GM12864 (cell line): ENCODE measurements at regions not wholly inside any gene's neighbourhood (a gene's known extent, or its start where the extent isn't known, plus 50 kb on each side); places are given as distances from the start of the nearest gene placed in this dataset.

ENCODE experiments used
- DNase-seq: peaks from one replicate; pipeline ENCODE4 v3.0.0-alpha.2; 2011; ENCODE audit warnings: low read depth
- H3K4me3 ChIP-seq: 2 replicates; pipeline ENCODE4 v1.5.1; 2011; ENCODE audit warnings: mild to moderate bottlenecking, low read depth, low read length, control low read depth
- TF ChIP-seq, protein P1 (sequence below): IDR thresholded peaks from 2 replicates; pipeline ENCODE4 v1.5.1; 2011; ENCODE audit warnings: low read depth, mild to moderate bottlenecking, moderate library complexity, low read length, control low read depth, inconsistent platforms; ENCODE audit errors: missing control alignments

DNA sequence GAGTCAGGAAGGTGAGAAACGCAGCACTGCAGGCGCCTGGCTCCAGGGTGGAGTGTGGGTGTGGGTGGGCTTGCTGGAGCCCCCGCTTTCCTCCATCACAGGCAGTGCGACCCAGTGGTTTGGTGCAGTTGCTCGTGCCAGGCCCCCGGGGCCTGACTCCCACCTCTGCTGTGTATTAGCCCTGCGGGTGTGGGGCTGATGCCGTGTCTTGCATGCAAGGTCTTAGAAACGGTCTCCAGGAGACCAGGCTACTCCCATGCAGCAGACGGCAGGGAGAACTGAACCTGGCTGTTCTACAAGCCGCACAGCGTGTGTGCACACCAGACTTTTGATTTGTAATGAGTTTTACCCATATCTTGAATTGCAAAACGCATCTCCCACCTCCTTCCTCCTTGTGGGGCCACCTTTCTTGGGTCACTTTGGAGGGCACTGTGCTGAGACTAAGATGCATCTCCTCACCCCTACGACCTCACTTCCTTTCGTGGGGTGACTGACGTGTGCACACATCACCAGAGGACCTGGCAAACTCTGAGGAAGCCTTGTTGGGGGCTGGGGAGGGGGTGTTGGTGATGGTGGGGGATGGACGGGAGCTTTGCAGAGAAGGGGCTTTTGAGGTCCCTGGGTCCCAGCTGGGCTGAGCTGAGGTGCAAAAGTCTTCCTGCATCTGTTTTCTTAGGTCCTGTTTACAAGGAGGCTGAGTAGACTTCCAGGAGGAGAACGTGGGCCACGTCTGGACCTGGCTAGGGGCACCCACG, 101.8 kb upstream of the TNRC6C start:
- H3K4me3 ChIP-seq, result no peak overlapping the region
- TF ChIP-seq, protein P1, sequence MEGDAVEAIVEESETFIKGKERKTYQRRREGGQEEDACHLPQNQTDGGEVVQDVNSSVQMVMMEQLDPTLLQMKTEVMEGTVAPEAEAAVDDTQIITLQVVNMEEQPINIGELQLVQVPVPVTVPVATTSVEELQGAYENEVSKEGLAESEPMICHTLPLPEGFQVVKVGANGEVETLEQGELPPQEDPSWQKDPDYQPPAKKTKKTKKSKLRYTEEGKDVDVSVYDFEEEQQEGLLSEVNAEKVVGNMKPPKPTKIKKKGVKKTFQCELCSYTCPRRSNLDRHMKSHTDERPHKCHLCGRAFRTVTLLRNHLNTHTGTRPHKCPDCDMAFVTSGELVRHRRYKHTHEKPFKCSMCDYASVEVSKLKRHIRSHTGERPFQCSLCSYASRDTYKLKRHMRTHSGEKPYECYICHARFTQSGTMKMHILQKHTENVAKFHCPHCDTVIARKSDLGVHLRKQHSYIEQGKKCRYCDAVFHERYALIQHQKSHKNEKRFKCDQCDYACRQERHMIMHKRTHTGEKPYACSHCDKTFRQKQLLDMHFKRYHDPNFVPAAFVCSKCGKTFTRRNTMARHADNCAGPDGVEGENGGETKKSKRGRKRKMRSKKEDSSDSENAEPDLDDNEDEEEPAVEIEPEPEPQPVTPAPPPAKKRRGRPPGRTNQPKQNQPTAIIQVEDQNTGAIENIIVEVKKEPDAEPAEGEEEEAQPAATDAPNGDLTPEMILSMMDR, result no peak
- DNase-seq, result no peak

DNA sequence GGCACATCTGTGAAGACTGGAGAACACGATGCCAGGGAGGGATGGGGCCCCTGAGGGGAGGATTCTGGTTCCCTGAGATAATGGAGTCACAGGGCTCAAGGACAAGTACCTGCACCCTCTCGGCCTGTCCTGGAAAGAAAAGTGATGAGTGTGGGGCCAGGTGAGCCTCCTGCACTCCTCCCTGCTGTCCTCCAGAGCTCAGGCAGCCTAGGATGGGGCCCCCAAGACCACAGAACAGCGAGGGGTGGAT, 101.3 kb upstream of the TNRC6C start:
- DNase-seq, result no peak
- TF ChIP-seq, protein P1, result no peak
- H3K4me3 ChIP-seq, result no peak overlapping the region

DNA sequence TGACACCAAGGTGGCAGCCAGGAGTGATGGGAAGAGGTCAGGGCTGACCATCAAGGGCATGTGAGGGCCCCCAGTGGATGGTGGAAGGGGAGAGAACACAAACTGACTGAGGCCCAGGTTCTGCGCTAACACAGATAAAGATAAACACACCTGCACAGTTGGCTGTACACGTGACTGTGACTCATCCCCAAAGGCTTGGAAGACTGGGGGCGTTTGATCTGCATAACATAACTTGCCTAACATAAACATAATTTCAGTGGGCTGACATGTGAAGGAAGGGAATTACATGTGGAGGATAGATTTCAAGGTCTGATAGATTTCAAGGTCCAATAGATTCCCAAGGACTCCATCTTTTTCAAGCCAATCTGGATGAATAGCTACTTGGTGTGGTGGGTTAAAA, 100.9 kb upstream of the TNRC6C start:
- H3K4me3 ChIP-seq, result no peak overlapping the region
- no peak for DNase-seq
- TF ChIP-seq, protein P1, result no peak

DNA sequence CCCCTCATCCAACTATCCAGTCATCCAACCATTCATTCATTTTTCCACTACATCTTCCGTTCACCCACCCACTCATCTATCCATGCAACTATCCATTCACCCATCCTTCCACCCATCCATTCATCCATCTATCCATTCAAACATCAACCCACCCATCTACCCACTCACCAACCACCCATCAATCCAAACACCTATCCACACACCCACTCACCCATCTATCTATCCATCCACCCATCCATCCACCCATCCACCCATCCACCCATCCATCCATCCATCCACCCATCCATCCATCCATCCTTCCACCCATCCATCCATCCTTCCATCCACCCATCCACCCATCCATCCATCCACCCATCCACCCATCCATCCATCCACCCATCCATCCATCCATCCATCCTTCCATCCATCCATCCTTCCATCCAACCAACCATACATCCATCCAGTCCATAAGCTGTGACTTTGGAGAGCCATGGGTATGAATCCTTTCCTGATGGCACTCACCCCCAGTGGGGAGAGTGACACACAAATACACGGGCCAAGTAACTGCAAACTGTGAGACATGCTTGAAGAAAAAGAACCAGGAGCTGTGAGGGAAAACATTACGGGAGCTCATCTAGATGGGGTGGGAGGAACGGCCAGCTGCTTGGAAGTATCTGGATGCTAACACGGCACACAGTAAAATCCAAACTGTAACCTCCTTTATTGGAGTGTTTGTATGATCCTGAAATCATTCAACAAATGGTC, 100.0 kb upstream of the TNRC6C start:
- H3K4me3 ChIP-seq, result no peak overlapping the region
- TF ChIP-seq, protein P1, result no peak
- DNase-seq, result no peak

DNA sequence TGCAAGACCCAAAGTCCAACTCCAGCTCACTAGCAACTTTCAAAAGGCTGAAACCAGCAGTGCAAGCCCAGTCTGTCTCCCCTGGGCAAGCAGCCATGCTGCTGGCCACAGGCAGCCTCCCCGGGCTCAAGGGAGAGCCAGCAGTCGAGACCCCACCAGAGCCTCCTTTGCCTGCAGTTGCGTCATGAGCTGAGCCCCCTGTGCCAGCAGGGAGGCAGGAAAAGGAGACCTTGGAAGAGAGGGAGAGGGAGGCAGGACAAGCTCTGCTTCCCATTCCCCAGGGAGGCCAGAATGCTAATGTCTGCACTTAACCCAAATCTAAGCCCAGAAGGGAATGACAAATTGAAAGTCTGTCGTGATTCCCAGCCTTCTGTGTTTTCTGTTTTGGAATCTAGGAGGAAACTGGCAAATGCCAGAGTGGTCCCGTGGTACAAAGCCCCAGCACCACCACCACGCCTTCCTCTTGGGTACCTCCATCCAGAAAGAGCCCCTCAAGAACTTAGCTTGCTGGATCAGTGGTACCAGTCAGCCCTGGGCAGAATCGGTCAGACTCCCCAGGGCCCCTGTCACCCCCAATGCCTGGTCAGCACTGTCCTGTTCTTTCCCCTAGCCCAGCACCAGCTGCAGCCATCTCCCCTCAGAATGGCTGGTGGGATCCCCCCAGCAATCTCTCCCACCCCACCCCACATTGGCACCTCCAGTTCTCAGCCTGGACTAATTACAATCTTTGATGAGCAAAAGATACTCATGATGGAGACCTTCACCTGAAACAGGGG, 99.3 kb upstream of the TNRC6C start:
- TF ChIP-seq, protein P1, result no peak

DNA sequence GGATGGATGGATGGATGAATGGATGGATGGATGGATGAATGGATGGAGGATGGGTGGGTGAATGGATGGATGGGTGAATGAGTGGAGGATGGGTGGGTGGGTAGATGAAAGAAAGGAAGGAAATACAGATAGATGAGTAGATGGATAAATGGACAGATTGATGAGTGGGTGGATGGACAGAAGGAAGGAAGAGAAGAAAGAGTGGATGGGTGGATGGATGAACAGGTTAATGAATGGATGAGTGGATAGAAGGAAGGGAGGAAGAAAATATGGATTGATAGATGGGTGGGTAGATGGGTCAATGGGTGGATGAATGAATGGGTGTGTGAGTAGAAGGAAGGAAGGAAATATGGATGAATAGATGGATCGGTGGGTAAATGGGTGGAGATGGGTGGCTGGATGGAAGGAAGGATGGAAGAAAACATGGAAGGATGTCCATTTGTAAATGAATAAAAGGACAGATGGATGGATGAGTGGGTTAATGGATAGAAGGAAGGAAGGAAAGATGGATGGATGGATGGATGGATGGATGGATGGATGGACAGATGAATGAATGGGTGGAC, 97.3 kb upstream of the TNRC6C start:
- no peak for DNase-seq
- no peak overlapping the region for H3K4me3 ChIP-seq

More for the DNA sequence above, 99.3 kb upstream of the TNRC6C start:
- no peak for DNase-seq
- H3K4me3 ChIP-seq, result no peak overlapping the region

More for the DNA sequence above, 97.3 kb upstream of the TNRC6C start:
- TF ChIP-seq, protein P1, result no peak
